Spleen (tissue), 11 donors: ENCODE measurements at regions not wholly inside any gene's neighbourhood (a gene's known extent, or its start where the extent isn't known, plus 50 kb on each side); places are given as distances from the start of the nearest gene placed in this dataset.

ENCODE experiments used
- DNase-seq: peaks from one replicate; pipeline ENCODE4 v3.0.0-alpha.2; 2020
- H3K27ac ChIP-seq, 8 donors: fragments of 200-600 bp; sonication (generic) in 7 of 8; 1 replicate in 4 of 8; 2 replicates in 4 of 8; pipeline versions ENCODE4 v1.5.0 to v1.8.0; 2016 to 2021; ENCODE audit warnings: inconsistent platforms in 4 of 8, mild to moderate bottlenecking in 4 of 8, moderate library complexity in 1 of 8
- H3K27me3 ChIP-seq, 7 donors: fragments of 200-600 bp; sonication (generic) in 6 of 7; replicated peaks in 1 of 7; 1 replicate in 4 of 7; 2 replicates in 3 of 7; pipeline versions ENCODE4 v1.5.0 to v1.8.0; 2016 to 2021; ENCODE audit warnings: inconsistent platforms in 3 of 7, mild to moderate bottlenecking in 1 of 7
- H3K36me3 ChIP-seq, 6 donors: fragments of 200-600 bp; sonication (generic) in 5 of 6; 1 replicate in 4 of 6; 2 replicates in 2 of 6; pipeline versions ENCODE4 v1.5.0 to v1.8.0; 2016 to 2021; ENCODE audit warnings: inconsistent platforms in 2 of 6
- H3K4me1 ChIP-seq, 6 donors: fragments of 200-600 bp; sonication (generic) in 5 of 6; 1 replicate in 3 of 6; 2 replicates in 3 of 6; pipeline versions ENCODE4 v1.5.0 to v1.8.0; 2016 to 2021; ENCODE audit warnings: inconsistent platforms in 3 of 6
- H3K4me3 ChIP-seq, 8 donors: fragments of 200-600 bp; sonication (generic) in 7 of 8; 1 replicate in 4 of 8; 2 replicates in 4 of 8; pipeline versions ENCODE4 v1.5.0 to v1.8.0; 2016 to 2021; ENCODE audit warnings: inconsistent platforms in 4 of 8, mild to moderate bottlenecking in 4 of 8, moderate library complexity in 2 of 8
- H3K9me3 ChIP-seq, 8 donors: fragments of 200-600 bp; sonication (generic) in 7 of 8; 1 replicate in 4 of 8; 2 replicates in 4 of 8; pipeline versions ENCODE4 v1.5.0 to v1.8.0; 2016 to 2021; ENCODE audit warnings: inconsistent platforms in 4 of 8
- POLR2A ChIP-seq, 3 donors: fragments of 450-650 bp; IDR thresholded peaks; one replicate each; pipeline ENCODE4 v1.5.1; 2017; ENCODE audit warnings: antibody characterized with exemption in 3 of 3, mild to moderate bottlenecking in 1 of 3
- POLR2AphosphoS5 ChIP-seq, 3 donors: sonication (generic); formaldehyde crosslinking; IDR thresholded peaks; one replicate each; pipeline ENCODE4 v1.5.1; 2017; ENCODE audit warnings: antibody characterized with exemption in 3 of 3
- WGBS, 5 donors: extraction: QIAGEN DNeasy Blood & Tissue Kit in 3 of 5; methylation state at CpG; one replicate each; pipeline versions ENCODE4 v1.1.5 to v1.1.7; 2013 to 2018; 5-methylcytosine and 5-hydroxymethylcytosine counted together
- intact Hi-C: fragments of 100-400 bp; cut with DNase I; formaldehyde crosslinking; loops from one replicate; pipeline ENCODE4 v1.15.0; 2023; ENCODE audit warnings: low total_unique reads
- TF ChIP-seq, protein P1 (sequence below), 11 experiments: fragments of 200-600 bp in 7 of 11; fragments of 450-650 bp in 4 of 11; sonication (generic) in 4 of 11; IDR thresholded peaks in 8 of 11; conservative IDR thresholded peaks in 3 of 11; 1 replicate in 7 of 11; 2 replicates in 4 of 11; pipeline versions ENCODE4 v1.4.0 to v1.8.0; 2016 to 2021; ENCODE audit warnings: antibody characterized with exemption in 11 of 11, inconsistent platforms in 4 of 11, mild to moderate bottlenecking in 1 of 11
- donor health status: healthy with polysubstance abuse.
- donor health status: DM: no; HTN: no; CAD: no; lungs with moderate emphysema.
- donor health status: DM: no; HTN: no; CAD: no.
- donor health status: Bipolar disorder and iron deficiency.
- donor health status: healthy.
- donor health status: DM: no; HTN: no; CAD: no.
- donor health status: DM: yes; HTN: yes; CAD: no.

GRCh38 chr5:171582849-171583248 is 163.4 kb downstream of the FGF18 start:
- Histone ChIP-seq H3K4me3 (no peak overlapping the region), H3K27me3 (peaks cover 0 to 23% (median 0%) of the 10 kb centered on the region in 7 donors), H3K4me1 (peaks cover 0 to 24% (median 4%) of the 10 kb centered on the region in 6 donors), H3K27ac (no peak overlapping the region), H3K9me3 (no peaks in the 10 kb centered on the region), H3K36me3 (no peaks in the 10 kb centered on the region)
- 86 to 97% (median 92%) methylated on average over 5 of the region's 5 CpGs for WGBS, 5 donors
- TF ChIP-seq POLR2A (IDR thresholded peaks at IDR 0.05) (no peak), POLR2AphosphoS5 (IDR thresholded peaks at IDR 0.05) (no peak)
- TF ChIP-seq, protein P1, sequence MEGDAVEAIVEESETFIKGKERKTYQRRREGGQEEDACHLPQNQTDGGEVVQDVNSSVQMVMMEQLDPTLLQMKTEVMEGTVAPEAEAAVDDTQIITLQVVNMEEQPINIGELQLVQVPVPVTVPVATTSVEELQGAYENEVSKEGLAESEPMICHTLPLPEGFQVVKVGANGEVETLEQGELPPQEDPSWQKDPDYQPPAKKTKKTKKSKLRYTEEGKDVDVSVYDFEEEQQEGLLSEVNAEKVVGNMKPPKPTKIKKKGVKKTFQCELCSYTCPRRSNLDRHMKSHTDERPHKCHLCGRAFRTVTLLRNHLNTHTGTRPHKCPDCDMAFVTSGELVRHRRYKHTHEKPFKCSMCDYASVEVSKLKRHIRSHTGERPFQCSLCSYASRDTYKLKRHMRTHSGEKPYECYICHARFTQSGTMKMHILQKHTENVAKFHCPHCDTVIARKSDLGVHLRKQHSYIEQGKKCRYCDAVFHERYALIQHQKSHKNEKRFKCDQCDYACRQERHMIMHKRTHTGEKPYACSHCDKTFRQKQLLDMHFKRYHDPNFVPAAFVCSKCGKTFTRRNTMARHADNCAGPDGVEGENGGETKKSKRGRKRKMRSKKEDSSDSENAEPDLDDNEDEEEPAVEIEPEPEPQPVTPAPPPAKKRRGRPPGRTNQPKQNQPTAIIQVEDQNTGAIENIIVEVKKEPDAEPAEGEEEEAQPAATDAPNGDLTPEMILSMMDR (IDR thresholded peaks at IDR 0.05 in 8 of 11, conservative IDR thresholded peaks at IDR 0.05 in 3 of 11) = no peak
- intact Hi-C loops = no loop called here
- no peak for DNase-seq

DNA sequence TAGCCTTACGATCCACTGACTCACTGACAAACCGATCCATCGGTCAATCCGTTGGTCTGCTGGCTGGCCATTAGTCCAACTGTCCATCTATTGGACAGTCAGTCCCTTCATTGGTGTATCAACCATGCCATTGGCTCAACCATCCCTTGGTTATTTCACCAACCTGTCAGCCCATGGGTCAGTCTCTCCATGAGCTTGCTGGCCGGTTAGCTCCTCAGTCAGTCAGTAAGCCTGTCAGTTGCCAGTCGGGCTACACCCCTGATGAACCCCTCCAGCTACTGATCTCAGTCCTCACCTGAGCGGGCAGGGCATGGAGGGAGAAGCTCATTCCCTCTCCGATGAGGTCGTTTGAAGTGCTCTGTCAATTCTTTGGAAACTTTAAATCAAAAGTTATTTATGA is 166.5 kb downstream of the FGF18 start:
- H3K27me3 ChIP-seq = peaks cover 0 to 35% (median 0%) of the 10 kb centered on the region in 7 donors
- no peak overlapping the region for H3K4me3 ChIP-seq
- H3K36me3 ChIP-seq = no peaks in the 10 kb centered on the region
- TF ChIP-seq, protein P1 (IDR thresholded peaks at IDR 0.05 in 8 of 11, conservative IDR thresholded peaks at IDR 0.05 in 3 of 11) = no peak
- TF ChIP-seq POLR2AphosphoS5 (IDR thresholded peaks at IDR 0.05) = no peak
- TF ChIP-seq POLR2A (IDR thresholded peaks at IDR 0.05) = no peak
- no peaks in the 10 kb centered on the region for H3K9me3 ChIP-seq
- no peaks in the 10 kb centered on the region for H3K4me1 ChIP-seq
- intact Hi-C loops = no loop called here
- DNase-seq = no peak
- H3K27ac ChIP-seq = no peak overlapping the region
- 86 to 92% (median 89%) methylated on average over 9 of the region's 9 CpGs for WGBS, 5 donors

DNA sequence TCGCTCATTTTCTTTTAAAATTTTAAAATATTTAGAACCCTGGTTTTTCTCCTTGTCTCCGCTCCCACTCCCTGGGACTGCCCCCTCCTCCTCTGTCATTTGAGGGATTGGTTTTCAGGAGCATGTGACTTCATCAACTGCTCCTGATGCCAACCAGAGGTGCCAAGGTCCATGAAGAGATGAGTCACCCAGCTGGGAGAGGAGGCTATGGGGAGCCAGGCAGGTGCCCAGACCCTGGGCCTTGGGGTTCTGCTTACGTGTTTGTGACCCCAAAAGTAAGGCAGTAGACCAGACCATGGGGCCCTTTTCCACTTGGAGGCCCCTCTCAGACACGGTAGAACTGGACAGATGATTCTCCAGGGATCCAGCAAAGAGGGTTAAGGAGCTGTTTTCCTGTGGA is 167.0 kb downstream of the FGF18 start:
- no peaks in the 10 kb centered on the region for H3K9me3 ChIP-seq
- no peak overlapping the region for H3K4me3 ChIP-seq
- no peaks in the 10 kb centered on the region for H3K36me3 ChIP-seq
- intact Hi-C loops = no loop called here
- 62 to 92% (median 69%) methylated on average over 4 of the region's 4 CpGs for WGBS, 5 donors
- no peak overlapping the region for H3K27ac ChIP-seq
- H3K27me3 ChIP-seq = peaks cover 0 to 37% (median 0%) of the 10 kb centered on the region in 7 donors
- no peak for DNase-seq
- TF ChIP-seq, protein P1 (IDR thresholded peaks at IDR 0.05 in 8 of 11, conservative IDR thresholded peaks at IDR 0.05 in 3 of 11) = no peak
- no peak for TF ChIP-seq POLR2AphosphoS5 (IDR thresholded peaks at IDR 0.05)
- no peak for TF ChIP-seq POLR2A (IDR thresholded peaks at IDR 0.05)
- no peaks in the 10 kb centered on the region for H3K4me1 ChIP-seq

- Histone ChIP-seq H3K36me3 (no peaks in the 10 kb centered on the region), H3K27me3 (peaks cover 0 to 41% (median 0%) of the 10 kb centered on the region in 7 donors), H3K4me3 (no peak overlapping the region), H3K27ac (no peak overlapping the region), H3K4me1 (no peaks in the 10 kb centered on the region), H3K9me3 (no peaks in the 10 kb centered on the region)
- TF ChIP-seq POLR2AphosphoS5 (IDR thresholded peaks at IDR 0.05) (no peak), POLR2A (IDR thresholded peaks at IDR 0.05) (no peak)
- TF ChIP-seq, protein P1 (IDR thresholded peaks at IDR 0.05 in 8 of 11, conservative IDR thresholded peaks at IDR 0.05 in 3 of 11) = no peak
- intact Hi-C loops = no loop called here
- DNase-seq = no peak
- WGBS, 5 donors = 79 to 97% (median 91%) methylated on average over 1 of the region's 1 CpG
Measured at GRCh38 chr5:171588046-171588445, 168.6 kb downstream of the FGF18 start.
